SK-N-DZ (cell line): ENCODE measurements at regions not wholly inside any gene's neighbourhood (a gene's known extent, or its start where the extent isn't known, plus 50 kb on each side); places are given as distances from the start of the nearest gene placed in this dataset.
"Not testable (repeated sequence)": the region's sequence is repeated elsewhere in the genome, so short reads cannot be mapped to it uniquely, and the experiment has no call there.

ENCODE experiments used
- DNase-seq: peaks from one replicate; pipeline ENCODE4 v3.0.0-alpha.2; 2015; ENCODE audit warnings: low spot score

GRCh38 chr7:125847055-125847454 lies 917.4 kb upstream of the POT1 start:
- no peak for DNase-seq

GRCh38 chr7:125845686-125846085 lies 916.1 kb upstream of the POT1 start:
- no peak for DNase-seq

- no peak for DNase-seq
Measured at GRCh38 chr7:125834421-125834820, 904.8 kb upstream of the POT1 start.

GRCh38 chr7:125833839-125834238 lies 904.2 kb upstream of the POT1 start:
- no peak for DNase-seq

- no peak for DNase-seq
Measured at GRCh38 chr7:125830743-125831142, 901.1 kb upstream of the POT1 start.

GRCh38 chr7:125828153-125828700 lies 898.6 kb upstream of the POT1 start:
- DNase-seq = no peak

- DNase-seq = no peak
Measured at GRCh38 chr7:125823538-125823937, 893.9 kb upstream of the POT1 start.

GRCh38 chr7:125820495-125820894 lies 890.9 kb upstream of the POT1 start:
- no peak for DNase-seq

- no peak for DNase-seq
Measured at GRCh38 chr7:125814100-125814499, 884.5 kb upstream of the POT1 start.

- not testable (repeated sequence) for DNase-seq
Measured at GRCh38 chr7:125806491-125806890, 876.9 kb upstream of the POT1 start.

- no peak for DNase-seq
Measured at GRCh38 chr7:125804273-125804672, 874.6 kb upstream of the POT1 start.

GRCh38 chr7:125780153-125780552 lies 850.5 kb upstream of the POT1 start:
- DNase-seq = no peak

- no peak for DNase-seq
Measured at GRCh38 chr7:125775317-125775716, 845.7 kb upstream of the POT1 start.

- peak; percentile 12 for DNase-seq
Measured at GRCh38 chr7:125773113-125773785, 843.6 kb upstream of the POT1 start.

- DNase-seq = no peak
Measured at GRCh38 chr7:125747966-125748365, 818.3 kb upstream of the POT1 start.

- DNase-seq = no peak
Measured at GRCh38 chr7:125746510-125746909, 816.9 kb upstream of the POT1 start.

GRCh38 chr7:125727215-125727614 lies 797.6 kb upstream of the POT1 start:
- DNase-seq = no peak

GRCh38 chr7:125695626-125696025 lies 766.0 kb upstream of the POT1 start:
- DNase-seq = no peak

GRCh38 chr7:125683156-125683555 lies 753.5 kb upstream of the POT1 start:
- DNase-seq = no peak

- no peak for DNase-seq
Measured at GRCh38 chr7:125681508-125681907, 751.9 kb upstream of the POT1 start.

GRCh38 chr7:125678771-125679170 lies 749.1 kb upstream of the POT1 start:
- no peak for DNase-seq

- DNase-seq = no peak
Measured at GRCh38 chr7:125675640-125676039, 746.0 kb upstream of the POT1 start.

- no peak for DNase-seq
Measured at GRCh38 chr7:125675169-125675568, 745.5 kb upstream of the POT1 start.
